Neural progenitor cell (in vitro differentiated cells): ENCODE measurements at regions not wholly inside any gene's neighbourhood (a gene's known extent, or its start where the extent isn't known, plus 50 kb on each side); places are given as distances from the start of the nearest gene placed in this dataset.

Experiments
- DNase-seq: peaks from one replicate; pipeline ENCODE4 v3.0.0-alpha.2; 2016; ENCODE audit warnings: low spot score
- H2AFZ ChIP-seq: fragments of 200-600 bp; sonication (generic); replicated peaks from 2 replicates; pipeline ENCODE4 v1.6.1; 2016; ENCODE audit warnings: antibody characterized with exemption
- H3F3A ChIP-seq: fragments of 200-600 bp; sonication (generic); 2 replicates; pipeline ENCODE4 v1.6.1; 2016; ENCODE audit warnings: antibody characterized with exemption, low read depth
- H3K27ac ChIP-seq: fragments of 200-600 bp; sonication (generic); 2 replicates; pipeline ENCODE4 v1.5.1; 2016; ENCODE audit warnings: mild to moderate bottlenecking
- H3K27me3 ChIP-seq: fragments of 200-600 bp; sonication (generic); 2 replicates; pipeline ENCODE4 v1.6.1; 2016; ENCODE audit warnings: mild to moderate bottlenecking, moderate library complexity
- H3K36me3 ChIP-seq: fragments of 200-600 bp; sonication (generic); 2 replicates; pipeline ENCODE4 v1.5.1; 2016
- H3K4me1 ChIP-seq: fragments of 200-600 bp; sonication (generic); 2 replicates; pipeline ENCODE4 v1.6.1; 2016; ENCODE audit warnings: mixed run types
- H3K4me2 ChIP-seq: fragments of 200-600 bp; sonication (generic); 2 replicates; pipeline ENCODE4 v1.6.1; 2016
- H3K4me3 ChIP-seq: fragments of 200-600 bp; sonication (generic); 2 replicates; pipeline ENCODE4 v1.5.1; 2016
- H3K79me2 ChIP-seq: fragments of 200-600 bp; sonication (generic); 2 replicates; pipeline ENCODE4 v1.6.1; 2016; ENCODE audit warnings: low read depth
- H3K9ac ChIP-seq: fragments of 200-600 bp; sonication (generic); 2 replicates; pipeline ENCODE4 v1.6.1; 2016
- H3K9me3 ChIP-seq: fragments of 200-600 bp; sonication (generic); 2 replicates; pipeline ENCODE4 v1.5.1; 2016; ENCODE audit warnings: low read depth
- H4K20me1 ChIP-seq: fragments of 200-600 bp; sonication (generic); 2 replicates; pipeline ENCODE4 v1.6.1; 2016; ENCODE audit warnings: low read depth
- H3K27ac Mint-ChIP-seq: 3 replicates; pipeline ENCODE4 v1.8.0; 2021; ENCODE audit warnings: mixed read lengths
- H3K27me3 Mint-ChIP-seq: 2 replicates; pipeline ENCODE4 v1.8.0; 2022; ENCODE audit warnings: low read depth, mild to moderate bottlenecking, inconsistent platforms, moderate library complexity, mixed read lengths; ENCODE audit not compliant: insufficient read depth
- H3K36me3 Mint-ChIP-seq: 3 replicates; pipeline ENCODE4 v1.8.0; 2021; ENCODE audit warnings: mixed read lengths
- H3K4me1 Mint-ChIP-seq: 3 replicates; pipeline ENCODE4 v1.8.0; 2021; ENCODE audit warnings: mixed read lengths
- H3K4me3 Mint-ChIP-seq: 3 replicates; pipeline ENCODE4 v1.8.0; 2021; ENCODE audit warnings: mild to moderate bottlenecking, moderate library complexity, mixed read lengths
- H3K9me3 Mint-ChIP-seq: 3 replicates; pipeline ENCODE4 v1.8.0; 2020; ENCODE audit warnings: mixed read lengths
- EZH2 ChIP-seq: fragments of 200-600 bp; sonication (generic); IDR thresholded peaks from 2 replicates; pipeline ENCODE4 v1.6.1; 2017; ENCODE audit warnings: antibody characterized with exemption, mild to moderate bottlenecking, moderate library complexity
- EZH2phosphoT487 ChIP-seq: fragments of 200-600 bp; sonication (generic); IDR thresholded peaks from 2 replicates; pipeline ENCODE4 v1.6.1; 2017; ENCODE audit warnings: antibody characterized with exemption
- TF ChIP-seq, protein P1 (sequence below): fragments of 200-600 bp; sonication (generic); IDR thresholded peaks from 2 replicates; pipeline ENCODE4 v1.5.1; 2017; ENCODE audit warnings: antibody characterized with exemption, mild to moderate bottlenecking

DNA sequence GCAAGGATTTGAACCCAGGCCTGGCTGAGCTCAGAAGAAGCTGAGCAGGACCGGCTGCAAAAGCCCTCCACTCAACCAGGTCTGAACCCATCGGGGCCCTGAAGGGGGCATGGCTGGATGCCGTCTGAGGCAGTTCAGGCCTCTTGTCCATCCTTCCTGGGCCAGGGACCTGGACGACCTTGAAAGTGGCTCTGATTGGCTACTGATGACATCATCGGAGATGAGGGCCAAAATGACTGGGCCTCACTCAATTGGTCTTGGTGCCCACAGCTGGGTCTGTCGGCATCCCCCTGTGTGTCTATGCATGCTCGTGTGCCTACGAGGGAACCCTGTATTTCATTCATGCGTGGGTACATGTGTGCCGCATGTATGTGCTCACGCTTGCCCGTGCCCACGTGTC is 71.8 kb downstream of the PTPRS start:
- TF ChIP-seq EZH2phosphoT487 (no peak), EZH2 (no peak)
- TF ChIP-seq, protein P1, sequence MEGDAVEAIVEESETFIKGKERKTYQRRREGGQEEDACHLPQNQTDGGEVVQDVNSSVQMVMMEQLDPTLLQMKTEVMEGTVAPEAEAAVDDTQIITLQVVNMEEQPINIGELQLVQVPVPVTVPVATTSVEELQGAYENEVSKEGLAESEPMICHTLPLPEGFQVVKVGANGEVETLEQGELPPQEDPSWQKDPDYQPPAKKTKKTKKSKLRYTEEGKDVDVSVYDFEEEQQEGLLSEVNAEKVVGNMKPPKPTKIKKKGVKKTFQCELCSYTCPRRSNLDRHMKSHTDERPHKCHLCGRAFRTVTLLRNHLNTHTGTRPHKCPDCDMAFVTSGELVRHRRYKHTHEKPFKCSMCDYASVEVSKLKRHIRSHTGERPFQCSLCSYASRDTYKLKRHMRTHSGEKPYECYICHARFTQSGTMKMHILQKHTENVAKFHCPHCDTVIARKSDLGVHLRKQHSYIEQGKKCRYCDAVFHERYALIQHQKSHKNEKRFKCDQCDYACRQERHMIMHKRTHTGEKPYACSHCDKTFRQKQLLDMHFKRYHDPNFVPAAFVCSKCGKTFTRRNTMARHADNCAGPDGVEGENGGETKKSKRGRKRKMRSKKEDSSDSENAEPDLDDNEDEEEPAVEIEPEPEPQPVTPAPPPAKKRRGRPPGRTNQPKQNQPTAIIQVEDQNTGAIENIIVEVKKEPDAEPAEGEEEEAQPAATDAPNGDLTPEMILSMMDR: no peak
- no peaks in the 10 kb centered on the region for H3K4me1 Mint-ChIP-seq
- Histone ChIP-seq H3K9me3 (no peaks in the 10 kb centered on the region), H3K27ac (no peak overlapping the region), H4K20me1 (peaks cover 29% of the 10 kb centered on the region), H3K4me3 (no peak overlapping the region), H3K9ac (no peak overlapping the region), H2AFZ (no peak overlapping the region), H3K36me3 (no peaks in the 10 kb centered on the region), H3K79me2 (no peaks in the 10 kb centered on the region), H3F3A (peaks cover 10% of the 10 kb centered on the region), H3K4me2 (no peak overlapping the region), H3K27me3 (no peaks in the 10 kb centered on the region), H3K4me1 (no peaks in the 10 kb centered on the region)
- H3K36me3 Mint-ChIP-seq: peaks cover 28% of the 10 kb centered on the region
- no peaks in the 10 kb centered on the region for H3K27me3 Mint-ChIP-seq
- no peak overlapping the region for H3K4me3 Mint-ChIP-seq
- no peaks in the 10 kb centered on the region for H3K9me3 Mint-ChIP-seq
- DNase-seq: no peak
- no peak overlapping the region for H3K27ac Mint-ChIP-seq

DNA sequence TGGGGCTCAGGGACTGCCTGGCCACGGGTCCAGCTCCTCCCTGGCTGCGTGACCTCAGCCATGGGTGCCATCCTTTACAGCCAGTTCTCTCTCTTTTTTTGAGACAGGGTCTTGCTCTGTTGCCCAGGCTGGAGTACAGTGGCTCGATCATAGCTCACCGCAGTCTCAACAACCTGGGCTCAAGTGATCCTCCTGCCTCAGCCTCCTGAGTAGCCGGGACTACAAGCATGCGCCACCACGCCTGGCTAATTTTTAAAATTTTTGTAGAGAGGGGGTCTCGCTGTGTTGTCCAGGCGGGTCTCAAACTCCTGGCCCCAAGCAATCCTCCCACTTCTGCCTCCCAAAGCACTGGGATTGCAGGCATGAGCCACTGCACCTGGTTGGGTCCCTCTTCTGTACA is 75.4 kb downstream of the PTPRS start:
- no peaks in the 10 kb centered on the region for H3K9me3 Mint-ChIP-seq
- no peaks in the 10 kb centered on the region for H3K4me1 ChIP-seq
- no peak overlapping the region for H3K4me3 Mint-ChIP-seq
- no peaks in the 10 kb centered on the region for H3K36me3 ChIP-seq
- no peak overlapping the region for H3K4me3 ChIP-seq
- peaks cover 2% of the 10 kb centered on the region for H3K27me3 Mint-ChIP-seq
- no peaks in the 10 kb centered on the region for H3K79me2 ChIP-seq
- no peaks in the 10 kb centered on the region for H3K27me3 ChIP-seq
- H4K20me1 ChIP-seq: peaks cover 15% of the 10 kb centered on the region
- H3K27ac Mint-ChIP-seq: no peak overlapping the region
- no peaks in the 10 kb centered on the region for H3F3A ChIP-seq
- H3K9ac ChIP-seq: no peak overlapping the region
- DNase-seq: no peak
- peaks cover 30% of the 10 kb centered on the region for H3K36me3 Mint-ChIP-seq
- no peaks in the 10 kb centered on the region for H3K4me1 Mint-ChIP-seq
- no peak overlapping the region for H3K27ac ChIP-seq
- TF ChIP-seq EZH2phosphoT487 (no peak), EZH2 (no peak)
- TF ChIP-seq, protein P1: no peak
- H2AFZ ChIP-seq: no peak overlapping the region
- no peaks in the 10 kb centered on the region for H3K9me3 ChIP-seq
- H3K4me2 ChIP-seq: no peak overlapping the region

DNA sequence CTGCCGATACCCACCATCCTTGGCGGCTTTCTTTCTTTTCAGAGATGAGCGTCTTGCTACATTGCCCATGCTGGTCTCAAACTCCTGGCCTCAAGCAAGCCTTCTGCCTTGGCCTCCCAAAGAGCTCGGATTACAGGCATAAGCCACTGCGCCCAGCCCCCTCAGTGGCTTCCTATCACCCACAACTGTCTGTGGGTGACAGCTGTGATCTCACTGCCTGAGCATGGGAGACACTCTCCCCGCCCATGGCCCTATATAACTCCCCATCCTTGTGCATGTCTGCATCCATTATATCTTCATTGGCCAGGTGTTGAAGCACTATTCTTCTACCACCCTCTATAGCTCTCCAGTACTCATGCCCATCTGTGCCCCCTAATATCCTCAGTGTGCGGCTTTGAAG is 76.2 kb downstream of the PTPRS start:
- Histone ChIP-seq H3K9me3 (no peaks in the 10 kb centered on the region), H3K79me2 (no peaks in the 10 kb centered on the region), H2AFZ (no peak overlapping the region), H3K27ac (no peak overlapping the region), H3K4me3 (no peak overlapping the region), H3K4me2 (no peak overlapping the region), H4K20me1 (peaks cover 14% of the 10 kb centered on the region), H3K36me3 (no peaks in the 10 kb centered on the region), H3F3A (no peaks in the 10 kb centered on the region), H3K4me1 (no peaks in the 10 kb centered on the region), H3K9ac (no peak overlapping the region), H3K27me3 (no peaks in the 10 kb centered on the region)
- H3K4me1 Mint-ChIP-seq: no peaks in the 10 kb centered on the region
- peaks cover 2% of the 10 kb centered on the region for H3K27me3 Mint-ChIP-seq
- H3K9me3 Mint-ChIP-seq: no peaks in the 10 kb centered on the region
- TF ChIP-seq, protein P1: no peak
- TF ChIP-seq EZH2: no peak
- TF ChIP-seq EZH2phosphoT487: no peak
- no peak overlapping the region for H3K4me3 Mint-ChIP-seq
- peaks cover 35% of the 10 kb centered on the region for H3K36me3 Mint-ChIP-seq
- no peak for DNase-seq
- H3K27ac Mint-ChIP-seq: no peak overlapping the region
